ENCODE measurements at regions not wholly inside any gene's neighbourhood (a gene's known extent, or its start where the extent isn't known, plus 50 kb on each side); places are given as distances from the start of the nearest gene placed in this dataset.

GRCh38 chr6:113570161-113570560 lies 287.0 kb upstream of the MARCKS start:
- no peak overlapping the region for H3K14ac ChIP-seq (ENCODE audit: low read length in 2 of 2)
- H2BK120ac ChIP-seq (ENCODE audit: low read depth, low read length) = no peak overlapping the region
- H2BK5ac ChIP-seq (ENCODE audit: low read depth, low read length, poor library complexity, severe bottlenecking) = no peak overlapping the region
- H3K4me2 ChIP-seq (ENCODE audit: low read length, poor library complexity, severe bottlenecking) = no peak overlapping the region
- no peaks in the 10 kb centered on the region for H3K36me3 ChIP-seq (ENCODE audit: control insufficient read depth in 1 of 2, insufficient read depth in 2 of 2, low read depth in 1 of 2, low read length in 2 of 2)
- no peaks in the 10 kb centered on the region for H3K27me3 ChIP-seq (ENCODE audit: control insufficient read depth in 1 of 2, insufficient read depth in 1 of 2, low read length in 2 of 2)
- H2BK12ac ChIP-seq (ENCODE audit: low read length in 2 of 2) = no peak overlapping the region
- H2AFZ ChIP-seq (ENCODE audit: low read depth, low read length) = no peak overlapping the region
- no peaks in the 10 kb centered on the region for H3K9me3 ChIP-seq (ENCODE audit: control insufficient read depth, low read length)
- H3K4ac ChIP-seq (ENCODE audit: low read depth in 1 of 2, low read length in 2 of 2) = no peak overlapping the region
- H2AK5ac ChIP-seq (ENCODE audit: low read length, severe bottlenecking) = no peak overlapping the region
- H3K4me3 ChIP-seq (ENCODE audit: insufficient read depth in 1 of 2, low read depth in 1 of 2, low read length in 2 of 2) = no peak overlapping the region
- no peak overlapping the region for H4K91ac ChIP-seq (ENCODE audit: low read length)
- no peak for DNase-seq
- H3K18ac ChIP-seq (ENCODE audit: low read depth in 1 of 2, low read length in 2 of 2) = no peak overlapping the region
- no peaks in the 10 kb centered on the region for H3K4me1 ChIP-seq (ENCODE audit: control insufficient read depth, insufficient read depth, low read depth, low read length)
- H4K8ac ChIP-seq (ENCODE audit: low read length) = no peak overlapping the region
- H3K9ac ChIP-seq (ENCODE audit: low read length) = no peak overlapping the region
- no peak overlapping the region for H3K23ac ChIP-seq (ENCODE audit: low read length in 2 of 2)
- H3K27ac ChIP-seq (ENCODE audit: low read length, poor library complexity, severe bottlenecking) = no peak overlapping the region
- H3K79me1 ChIP-seq (replicated peaks; ENCODE audit: low read length, poor library complexity, severe bottlenecking) = no peaks in the 10 kb centered on the region
- H2BK15ac ChIP-seq (ENCODE audit: low read depth, poor library complexity, severe bottlenecking) = no peak overlapping the region

DNA sequence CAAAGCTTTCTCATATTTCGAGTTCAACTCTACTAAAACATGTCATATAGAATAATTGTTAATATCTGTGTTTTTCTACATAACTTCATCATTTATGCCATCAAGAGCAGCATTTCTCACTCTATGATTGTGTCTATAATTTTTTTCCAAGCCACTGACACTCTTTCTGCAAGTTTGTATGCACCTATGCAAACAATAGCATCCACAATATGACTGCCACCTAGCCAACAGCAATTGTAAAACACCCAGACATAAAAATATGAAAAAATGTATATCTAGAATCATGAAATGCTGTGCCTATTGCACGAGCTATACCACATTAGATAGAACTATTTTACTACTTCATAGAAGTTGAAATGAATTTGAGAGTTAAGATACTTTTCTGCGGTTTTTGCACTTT lies 286.5 kb upstream of the MARCKS start:
- no peak overlapping the region for H2BK15ac ChIP-seq (ENCODE audit: low read depth, poor library complexity, severe bottlenecking)
- H3K27me3 ChIP-seq (ENCODE audit: control insufficient read depth in 1 of 2, insufficient read depth in 1 of 2, low read length in 2 of 2) = no peaks in the 10 kb centered on the region
- H3K79me1 ChIP-seq (replicated peaks; ENCODE audit: low read length, poor library complexity, severe bottlenecking) = no peaks in the 10 kb centered on the region
- no peak overlapping the region for H3K27ac ChIP-seq (ENCODE audit: low read length, poor library complexity, severe bottlenecking)
- H3K9ac ChIP-seq (ENCODE audit: low read length) = no peak overlapping the region
- no peak overlapping the region for H3K23ac ChIP-seq (ENCODE audit: low read length in 2 of 2)
- H2BK120ac ChIP-seq (ENCODE audit: low read depth, low read length) = no peak overlapping the region
- WGBS = no CpG with 5 or more reads among the region's 3 CpGs
- H3K18ac ChIP-seq (ENCODE audit: low read depth in 1 of 2, low read length in 2 of 2) = no peak overlapping the region
- H2BK12ac ChIP-seq (ENCODE audit: low read length in 2 of 2) = no peak overlapping the region
- H3K9me3 ChIP-seq (ENCODE audit: control insufficient read depth, low read length) = no peaks in the 10 kb centered on the region
- no peak overlapping the region for H3K14ac ChIP-seq (ENCODE audit: low read length in 2 of 2)
- H3K4me3 ChIP-seq (ENCODE audit: insufficient read depth in 1 of 2, low read depth in 1 of 2, low read length in 2 of 2) = no peak overlapping the region
- H2AK5ac ChIP-seq (ENCODE audit: low read length, severe bottlenecking) = no peak overlapping the region
- no peak overlapping the region for H4K91ac ChIP-seq (ENCODE audit: low read length)
- no peak overlapping the region for H3K4me2 ChIP-seq (ENCODE audit: low read length, poor library complexity, severe bottlenecking)
- no peaks in the 10 kb centered on the region for H3K36me3 ChIP-seq (ENCODE audit: control insufficient read depth in 1 of 2, insufficient read depth in 2 of 2, low read depth in 1 of 2, low read length in 2 of 2)
- no peak for DNase-seq
- H2BK5ac ChIP-seq (ENCODE audit: low read depth, low read length, poor library complexity, severe bottlenecking) = no peak overlapping the region
- H3K4me1 ChIP-seq (ENCODE audit: control insufficient read depth, insufficient read depth, low read depth, low read length) = no peaks in the 10 kb centered on the region
- H4K8ac ChIP-seq (ENCODE audit: low read length) = no peak overlapping the region
- no peak overlapping the region for H3K4ac ChIP-seq (ENCODE audit: low read depth in 1 of 2, low read length in 2 of 2)
- no peak overlapping the region for H2AFZ ChIP-seq (ENCODE audit: low read depth, low read length)

GRCh38 chr6:113574147-113574546 lies 283.0 kb upstream of the MARCKS start:
- no peak overlapping the region for H3K4me2 ChIP-seq (ENCODE audit: low read length, poor library complexity, severe bottlenecking)
- no peak overlapping the region for H3K14ac ChIP-seq (ENCODE audit: low read length in 2 of 2)
- no peak overlapping the region for H2BK120ac ChIP-seq (ENCODE audit: low read depth, low read length)
- H3K18ac ChIP-seq (ENCODE audit: low read depth in 1 of 2, low read length in 2 of 2) = no peak overlapping the region
- DNase-seq = no peak
- no peak overlapping the region for H2BK15ac ChIP-seq (ENCODE audit: low read depth, poor library complexity, severe bottlenecking)
- no peak overlapping the region for H3K4me3 ChIP-seq (ENCODE audit: insufficient read depth in 1 of 2, low read depth in 1 of 2, low read length in 2 of 2)
- H2BK12ac ChIP-seq (ENCODE audit: low read length in 2 of 2) = no peak overlapping the region
- H4K91ac ChIP-seq (ENCODE audit: low read length) = no peak overlapping the region
- no peak overlapping the region for H2AFZ ChIP-seq (ENCODE audit: low read depth, low read length)
- H3K79me1 ChIP-seq (replicated peaks; ENCODE audit: low read length, poor library complexity, severe bottlenecking) = no peaks in the 10 kb centered on the region
- no peaks in the 10 kb centered on the region for H3K4me1 ChIP-seq (ENCODE audit: control insufficient read depth, insufficient read depth, low read depth, low read length)
- no peak overlapping the region for H3K27ac ChIP-seq (ENCODE audit: low read length, poor library complexity, severe bottlenecking)
- H3K9ac ChIP-seq (ENCODE audit: low read length) = no peak overlapping the region
- H2BK5ac ChIP-seq (ENCODE audit: low read depth, low read length, poor library complexity, severe bottlenecking) = no peak overlapping the region
- H3K27me3 ChIP-seq (ENCODE audit: control insufficient read depth in 1 of 2, insufficient read depth in 1 of 2, low read length in 2 of 2) = no peaks in the 10 kb centered on the region
- no peak overlapping the region for H3K23ac ChIP-seq (ENCODE audit: low read length in 2 of 2)
- no peak overlapping the region for H3K4ac ChIP-seq (ENCODE audit: low read depth in 1 of 2, low read length in 2 of 2)
- H3K36me3 ChIP-seq (ENCODE audit: control insufficient read depth in 1 of 2, insufficient read depth in 2 of 2, low read depth in 1 of 2, low read length in 2 of 2) = no peaks in the 10 kb centered on the region
- H3K9me3 ChIP-seq (ENCODE audit: control insufficient read depth, low read length) = no peaks in the 10 kb centered on the region
- no peak overlapping the region for H4K8ac ChIP-seq (ENCODE audit: low read length)
- 91% methylated on average over 3 of the region's 4 CpGs for WGBS
- H2AK5ac ChIP-seq (ENCODE audit: low read length, severe bottlenecking) = no peak overlapping the region

DNA sequence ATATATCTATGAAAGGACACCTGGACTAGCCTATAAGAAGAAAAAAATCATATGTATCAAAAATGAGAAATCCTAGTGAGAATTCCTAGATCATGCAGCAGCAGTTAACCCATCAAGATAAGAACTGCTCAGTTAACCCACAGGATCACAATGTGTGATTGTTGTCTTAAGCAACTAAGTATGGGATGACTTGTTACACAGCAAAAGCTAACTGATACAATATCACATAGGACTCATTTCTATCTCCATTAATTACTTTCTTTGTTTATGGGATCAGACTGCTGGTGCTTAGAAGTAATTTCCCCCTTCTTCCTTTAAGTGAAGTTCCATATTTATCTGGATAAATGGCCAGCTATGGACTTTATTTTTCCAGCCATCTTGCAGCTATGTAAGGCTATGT lies 280.8 kb upstream of the MARCKS start:
- no peak overlapping the region for H3K27ac ChIP-seq (ENCODE audit: low read length, poor library complexity, severe bottlenecking)
- H2AK5ac ChIP-seq (ENCODE audit: low read length, severe bottlenecking) = no peak overlapping the region
- H3K36me3 ChIP-seq (ENCODE audit: control insufficient read depth in 1 of 2, insufficient read depth in 2 of 2, low read depth in 1 of 2, low read length in 2 of 2) = no peaks in the 10 kb centered on the region
- H2BK12ac ChIP-seq (ENCODE audit: low read length in 2 of 2) = no peak overlapping the region
- H3K4ac ChIP-seq (ENCODE audit: low read depth in 1 of 2, low read length in 2 of 2) = no peak overlapping the region
- no peak overlapping the region for H3K4me2 ChIP-seq (ENCODE audit: low read length, poor library complexity, severe bottlenecking)
- no peaks in the 10 kb centered on the region for H3K4me1 ChIP-seq (ENCODE audit: control insufficient read depth, insufficient read depth, low read depth, low read length)
- no peak overlapping the region for H2BK5ac ChIP-seq (ENCODE audit: low read depth, low read length, poor library complexity, severe bottlenecking)
- H2AFZ ChIP-seq (ENCODE audit: low read depth, low read length) = no peak overlapping the region
- H3K23ac ChIP-seq (ENCODE audit: low read length in 2 of 2) = no peak overlapping the region
- H4K91ac ChIP-seq (ENCODE audit: low read length) = no peak overlapping the region
- no peaks in the 10 kb centered on the region for H3K27me3 ChIP-seq (ENCODE audit: control insufficient read depth in 1 of 2, insufficient read depth in 1 of 2, low read length in 2 of 2)
- no peak overlapping the region for H3K18ac ChIP-seq (ENCODE audit: low read depth in 1 of 2, low read length in 2 of 2)
- no peak overlapping the region for H2BK120ac ChIP-seq (ENCODE audit: low read depth, low read length)
- no peak overlapping the region for H3K9ac ChIP-seq (ENCODE audit: low read length)
- H2BK15ac ChIP-seq (ENCODE audit: low read depth, poor library complexity, severe bottlenecking) = no peak overlapping the region
- no peak overlapping the region for H3K4me3 ChIP-seq (ENCODE audit: insufficient read depth in 1 of 2, low read depth in 1 of 2, low read length in 2 of 2)
- H4K8ac ChIP-seq (ENCODE audit: low read length) = no peak overlapping the region
- no peaks in the 10 kb centered on the region for H3K79me1 ChIP-seq (replicated peaks; ENCODE audit: low read length, poor library complexity, severe bottlenecking)
- H3K9me3 ChIP-seq (ENCODE audit: control insufficient read depth, low read length) = no peaks in the 10 kb centered on the region
- no peak for DNase-seq
- no peak overlapping the region for H3K14ac ChIP-seq (ENCODE audit: low read length in 2 of 2)

Measured in mesenchymal stem cell (in vitro differentiated cells and primary cell).